ENCODE measurements at regions not wholly inside any gene's neighbourhood (a gene's known extent, or its start where the extent isn't known, plus 50 kb on each side); places are given as distances from the start of the nearest gene placed in this dataset.

- DNase-seq (ENCODE audit: low read depth, low spot score), result no peak
- Histone ChIP-seq H3K36me3 (ENCODE audit: insufficient read depth, insufficient read length, low read length) (no peaks in the 10 kb centered on the region), H3K9me3 (ENCODE audit: insufficient read depth, low read length) (no peaks in the 10 kb centered on the region), H3K27me3 (ENCODE audit: insufficient read depth, insufficient read length) (no peaks in the 10 kb centered on the region), H3K9ac (ENCODE audit: insufficient read length, low read depth) (no peak overlapping the region), H3K4me1 (ENCODE audit: insufficient read depth, insufficient read length) (no peaks in the 10 kb centered on the region), H3K4me3 (ENCODE audit: insufficient read length, low read depth) (no peak overlapping the region)
- no peak for TF ChIP-seq ZNF274 (IDR thresholded peaks at IDR 0.05; ENCODE audit: low read depth, low read length)
- no peak for TF ChIP-seq YY1 (IDR thresholded peaks at IDR 0.05; ENCODE audit: insufficient read depth, insufficient read length)
- TF ChIP-seq SUZ12 (IDR thresholded peaks at IDR 0.05; ENCODE audit: extremely low read depth, insufficient read depth, insufficient read length), result no peak
Measured at GRCh38 chr3:110646055-110646454, 425.6 kb upstream of the NECTIN3 start.

- no peak for TF ChIP-seq SUZ12 (IDR thresholded peaks at IDR 0.05; ENCODE audit: extremely low read depth, insufficient read depth, insufficient read length)
- no peak for TF ChIP-seq ZNF274 (IDR thresholded peaks at IDR 0.05; ENCODE audit: low read depth, low read length)
- no peak for TF ChIP-seq YY1 (IDR thresholded peaks at IDR 0.05; ENCODE audit: insufficient read depth, insufficient read length)
- DNase-seq (ENCODE audit: low read depth, low spot score), result no peak
- Histone ChIP-seq H3K9ac (ENCODE audit: insufficient read length, low read depth) (no peak overlapping the region), H3K36me3 (ENCODE audit: insufficient read depth, insufficient read length, low read length) (no peaks in the 10 kb centered on the region), H3K27me3 (ENCODE audit: insufficient read depth, insufficient read length) (no peaks in the 10 kb centered on the region), H3K4me1 (ENCODE audit: insufficient read depth, insufficient read length) (no peaks in the 10 kb centered on the region), H3K9me3 (ENCODE audit: insufficient read depth, low read length) (no peaks in the 10 kb centered on the region), H3K4me3 (ENCODE audit: insufficient read length, low read depth) (no peak overlapping the region)
Measured at GRCh38 chr3:110646496-110646895, 425.1 kb upstream of the NECTIN3 start.

GRCh38 chr3:110647586-110647985 is 424.0 kb upstream of the NECTIN3 start:
- Histone ChIP-seq H3K36me3 (ENCODE audit: insufficient read depth, insufficient read length, low read length) (no peaks in the 10 kb centered on the region), H3K4me3 (ENCODE audit: insufficient read length, low read depth) (no peak overlapping the region), H3K4me1 (ENCODE audit: insufficient read depth, insufficient read length) (no peaks in the 10 kb centered on the region), H3K9me3 (ENCODE audit: insufficient read depth, low read length) (no peaks in the 10 kb centered on the region), H3K27me3 (ENCODE audit: insufficient read depth, insufficient read length) (no peaks in the 10 kb centered on the region), H3K9ac (ENCODE audit: insufficient read length, low read depth) (no peak overlapping the region)
- DNase-seq (ENCODE audit: low read depth, low spot score), result no peak
- TF ChIP-seq ZNF274 (IDR thresholded peaks at IDR 0.05; ENCODE audit: low read depth, low read length) (no peak), YY1 (IDR thresholded peaks at IDR 0.05; ENCODE audit: insufficient read depth, insufficient read length) (no peak), SUZ12 (IDR thresholded peaks at IDR 0.05; ENCODE audit: extremely low read depth, insufficient read depth, insufficient read length) (no peak)

- Histone ChIP-seq H3K36me3 (ENCODE audit: insufficient read depth, insufficient read length, low read length) (no peaks in the 10 kb centered on the region), H3K9me3 (ENCODE audit: insufficient read depth, low read length) (0 out of 2 replicates have a peak, but pooled peaks cover 4% of the 10 kb centered on the region), H3K4me1 (ENCODE audit: insufficient read depth, insufficient read length) (no peaks in the 10 kb centered on the region), H3K4me3 (ENCODE audit: insufficient read length, low read depth) (no peak overlapping the region), H3K27me3 (ENCODE audit: insufficient read depth, insufficient read length) (no peaks in the 10 kb centered on the region), H3K9ac (ENCODE audit: insufficient read length, low read depth) (no peak overlapping the region)
- no peak for DNase-seq (ENCODE audit: low read depth, low spot score)
- TF ChIP-seq YY1 (IDR thresholded peaks at IDR 0.05; ENCODE audit: insufficient read depth, insufficient read length) (no peak), SUZ12 (IDR thresholded peaks at IDR 0.05; ENCODE audit: extremely low read depth, insufficient read depth, insufficient read length) (no peak), ZNF274 (IDR thresholded peaks at IDR 0.05; ENCODE audit: low read depth, low read length) (no peak)
Measured at GRCh38 chr3:110650741-110651140, 420.9 kb upstream of the NECTIN3 start.

GRCh38 chr3:110654843-110655502 is 416.6 kb upstream of the NECTIN3 start:
- no peaks in the 10 kb centered on the region for H3K4me1 ChIP-seq (ENCODE audit: insufficient read depth, insufficient read length)
- H3K4me3 ChIP-seq (ENCODE audit: insufficient read length, low read depth), result no peak overlapping the region
- no peaks in the 10 kb centered on the region for H3K27me3 ChIP-seq (ENCODE audit: insufficient read depth, insufficient read length)
- H3K36me3 ChIP-seq (ENCODE audit: insufficient read depth, insufficient read length, low read length), result no peaks in the 10 kb centered on the region
- H3K9me3 ChIP-seq (ENCODE audit: insufficient read depth, low read length), result 0 out of 2 replicates have a peak, but pooled peaks cover 4% of the 10 kb centered on the region
- no peak for TF ChIP-seq ZNF274 (IDR thresholded peaks at IDR 0.05; ENCODE audit: low read depth, low read length)
- no peak for TF ChIP-seq YY1 (IDR thresholded peaks at IDR 0.05; ENCODE audit: insufficient read depth, insufficient read length)
- TF ChIP-seq SUZ12 (IDR thresholded peaks at IDR 0.05; ENCODE audit: extremely low read depth, insufficient read depth, insufficient read length), result no peak
- no peak overlapping the region for H3K9ac ChIP-seq (ENCODE audit: insufficient read length, low read depth)
- no peak for DNase-seq (ENCODE audit: low read depth, low spot score)

GRCh38 chr3:110656394-110657025 is 415.1 kb upstream of the NECTIN3 start:
- Histone ChIP-seq H3K9me3 (ENCODE audit: insufficient read depth, low read length) (peaks cover 4% of the 10 kb centered on the region; the same call in 1 of the 2 replicates), H3K36me3 (ENCODE audit: insufficient read depth, insufficient read length, low read length) (no peaks in the 10 kb centered on the region), H3K9ac (ENCODE audit: insufficient read length, low read depth) (no peak overlapping the region), H3K27me3 (ENCODE audit: insufficient read depth, insufficient read length) (no peaks in the 10 kb centered on the region), H3K4me1 (ENCODE audit: insufficient read depth, insufficient read length) (no peaks in the 10 kb centered on the region), H3K4me3 (ENCODE audit: insufficient read length, low read depth) (no peak overlapping the region)
- no peak for TF ChIP-seq ZNF274 (IDR thresholded peaks at IDR 0.05; ENCODE audit: low read depth, low read length)
- TF ChIP-seq SUZ12 (IDR thresholded peaks at IDR 0.05; ENCODE audit: extremely low read depth, insufficient read depth, insufficient read length), result no peak
- no peak for TF ChIP-seq YY1 (IDR thresholded peaks at IDR 0.05; ENCODE audit: insufficient read depth, insufficient read length)
- DNase-seq (ENCODE audit: low read depth, low spot score), result no peak

- TF ChIP-seq ZNF274 (IDR thresholded peaks at IDR 0.05; ENCODE audit: low read depth, low read length) (no peak), SUZ12 (IDR thresholded peaks at IDR 0.05; ENCODE audit: extremely low read depth, insufficient read depth, insufficient read length) (no peak), YY1 (IDR thresholded peaks at IDR 0.05; ENCODE audit: insufficient read depth, insufficient read length) (no peak)
- Histone ChIP-seq H3K4me3 (ENCODE audit: insufficient read length, low read depth) (no peak overlapping the region), H3K27me3 (ENCODE audit: insufficient read depth, insufficient read length) (no peaks in the 10 kb centered on the region), H3K9ac (ENCODE audit: insufficient read length, low read depth) (no peak overlapping the region), H3K4me1 (ENCODE audit: insufficient read depth, insufficient read length) (no peaks in the 10 kb centered on the region), H3K9me3 (ENCODE audit: insufficient read depth, low read length) (peaks cover 31% of the 10 kb centered on the region), H3K36me3 (ENCODE audit: insufficient read depth, insufficient read length, low read length) (no peaks in the 10 kb centered on the region)
- no peak for DNase-seq (ENCODE audit: low read depth, low spot score)
Measured at GRCh38 chr3:110664148-110664547, 407.5 kb upstream of the NECTIN3 start.

Data from NT2/D1 (cell line).